ENCODE measurements at regions not wholly inside any gene's neighbourhood (a gene's known extent, or its start where the extent isn't known, plus 50 kb on each side); places are given as distances from the start of the nearest gene placed in this dataset.
A peak's percentile ranks its signal among the peaks of the same experiment; 100 is the strongest.

DNA sequence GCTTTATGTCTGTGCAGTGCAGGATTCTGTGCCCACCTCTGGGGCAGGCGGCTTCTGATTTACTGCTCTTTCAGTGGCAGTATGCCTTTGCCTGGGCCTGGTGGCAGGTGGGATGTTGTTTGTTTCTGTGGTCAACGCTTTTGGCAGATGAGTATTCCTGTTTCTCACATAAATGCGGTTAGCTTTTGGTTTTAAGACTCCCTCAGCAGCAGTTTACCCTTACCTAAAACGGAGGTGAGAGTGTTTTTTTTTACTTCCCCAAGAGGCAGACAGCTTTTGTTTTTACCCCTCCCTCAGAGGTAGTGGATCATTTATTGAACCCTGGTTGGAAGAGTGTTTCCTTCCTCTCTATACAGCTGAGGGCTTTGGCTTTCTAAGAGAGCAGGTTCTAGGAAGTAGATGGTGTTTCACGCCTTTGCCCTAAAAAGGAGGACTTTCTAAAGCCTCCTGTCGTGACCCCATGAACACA lies 134.1 kb upstream of the PLSCR5 start:
- DNase-seq (ENCODE audit: low read depth), result peak; percentile 20
- no peak overlapping the region for H3K4me3 ChIP-seq (ENCODE audit: low read depth, low read length)
- TF ChIP-seq, protein P1, sequence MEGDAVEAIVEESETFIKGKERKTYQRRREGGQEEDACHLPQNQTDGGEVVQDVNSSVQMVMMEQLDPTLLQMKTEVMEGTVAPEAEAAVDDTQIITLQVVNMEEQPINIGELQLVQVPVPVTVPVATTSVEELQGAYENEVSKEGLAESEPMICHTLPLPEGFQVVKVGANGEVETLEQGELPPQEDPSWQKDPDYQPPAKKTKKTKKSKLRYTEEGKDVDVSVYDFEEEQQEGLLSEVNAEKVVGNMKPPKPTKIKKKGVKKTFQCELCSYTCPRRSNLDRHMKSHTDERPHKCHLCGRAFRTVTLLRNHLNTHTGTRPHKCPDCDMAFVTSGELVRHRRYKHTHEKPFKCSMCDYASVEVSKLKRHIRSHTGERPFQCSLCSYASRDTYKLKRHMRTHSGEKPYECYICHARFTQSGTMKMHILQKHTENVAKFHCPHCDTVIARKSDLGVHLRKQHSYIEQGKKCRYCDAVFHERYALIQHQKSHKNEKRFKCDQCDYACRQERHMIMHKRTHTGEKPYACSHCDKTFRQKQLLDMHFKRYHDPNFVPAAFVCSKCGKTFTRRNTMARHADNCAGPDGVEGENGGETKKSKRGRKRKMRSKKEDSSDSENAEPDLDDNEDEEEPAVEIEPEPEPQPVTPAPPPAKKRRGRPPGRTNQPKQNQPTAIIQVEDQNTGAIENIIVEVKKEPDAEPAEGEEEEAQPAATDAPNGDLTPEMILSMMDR (IDR thresholded peaks at IDR 0.05; ENCODE audit: insufficient read depth, low read depth, low read length, missing control alignments), result no peak

DNA sequence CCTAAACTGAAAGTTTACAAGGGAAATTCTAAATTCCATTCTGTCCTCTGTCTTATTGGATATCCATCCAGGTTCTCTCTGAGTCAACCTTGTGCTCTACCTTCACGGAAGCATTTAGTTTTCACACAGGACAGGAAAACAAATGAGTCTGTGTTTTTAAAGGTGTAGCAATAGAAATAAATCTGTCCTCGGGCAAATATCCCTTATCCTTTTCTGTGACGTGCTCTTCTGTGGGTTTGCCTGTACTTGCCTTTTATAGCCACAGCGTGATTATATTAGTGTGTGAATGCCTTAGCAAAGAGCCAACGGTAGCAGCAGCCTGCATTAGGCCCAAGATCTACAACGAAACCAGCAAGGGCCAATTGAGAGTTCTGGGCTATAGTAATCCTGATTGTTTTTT lies 127.2 kb upstream of the PLSCR5 start:
- no peak for DNase-seq (ENCODE audit: low read depth)
- TF ChIP-seq, protein P1 (IDR thresholded peaks at IDR 0.05; ENCODE audit: insufficient read depth, low read depth, low read length, missing control alignments), result no peak
- no peak overlapping the region for H3K4me3 ChIP-seq (ENCODE audit: low read depth, low read length)

DNA sequence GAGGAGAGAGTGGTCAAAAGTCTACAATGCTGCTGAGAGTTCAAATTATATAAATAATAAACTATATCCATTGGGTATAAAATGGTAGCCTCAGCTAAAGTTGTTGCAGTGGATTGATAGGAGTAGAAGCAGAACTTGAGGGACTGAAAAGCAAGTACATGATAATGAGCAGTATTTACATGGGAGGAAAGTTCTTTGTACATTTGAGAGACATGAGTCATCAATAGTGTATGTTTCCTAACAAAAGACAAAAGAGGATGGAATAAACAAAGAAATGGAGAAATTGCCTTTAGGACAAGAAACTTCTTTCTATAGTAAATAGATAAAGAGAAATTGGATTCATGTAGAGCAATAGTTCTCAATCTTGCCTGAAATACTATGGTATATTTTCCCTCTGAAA lies 110.0 kb upstream of the PLSCR5 start:
- H3K4me3 ChIP-seq (ENCODE audit: low read depth, low read length), result no peak overlapping the region
- DNase-seq (ENCODE audit: low read depth), result no peak
- TF ChIP-seq, protein P1 (IDR thresholded peaks at IDR 0.05; ENCODE audit: insufficient read depth, low read depth, low read length, missing control alignments), result no peak

DNA sequence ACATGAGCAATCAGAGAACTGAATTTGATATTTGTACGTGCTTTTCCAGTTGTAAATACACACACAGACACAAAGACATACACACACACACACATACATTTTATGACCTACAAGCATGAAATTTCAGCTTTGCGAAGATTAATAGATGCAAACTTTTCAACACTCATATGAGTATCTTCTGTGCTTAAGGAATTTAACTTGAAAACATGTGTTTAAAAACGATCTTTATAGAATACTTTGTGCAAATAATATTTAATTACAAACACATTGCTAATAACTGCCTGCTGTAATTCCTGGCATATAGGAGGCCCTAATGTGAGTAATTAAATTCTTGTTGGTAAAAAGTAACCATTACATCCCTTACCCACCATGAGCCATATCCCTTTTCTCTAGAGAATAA lies 107.7 kb upstream of the PLSCR5 start:
- no peak overlapping the region for H3K4me3 ChIP-seq (ENCODE audit: low read depth, low read length)
- no peak for DNase-seq (ENCODE audit: low read depth)
- TF ChIP-seq, protein P1 (IDR thresholded peaks at IDR 0.05; ENCODE audit: insufficient read depth, low read depth, low read length, missing control alignments), result no peak

DNA sequence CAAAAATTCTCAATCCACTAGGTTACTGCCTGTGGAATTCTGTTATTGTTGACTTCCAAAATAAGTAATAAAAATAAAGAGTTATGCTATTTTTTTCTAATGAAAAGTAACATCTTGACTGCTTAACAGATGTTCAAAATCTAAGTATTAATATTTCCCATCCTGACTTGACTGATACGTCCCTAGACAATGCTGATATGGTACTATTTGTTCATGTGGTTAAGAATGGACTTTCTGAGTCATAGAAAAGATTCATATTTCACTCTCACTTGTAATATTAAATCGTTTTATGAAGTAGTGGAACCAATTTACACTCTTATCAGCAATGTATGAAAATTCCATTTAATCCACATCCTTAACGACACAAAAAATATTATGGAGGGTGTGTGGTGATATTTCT lies 104.8 kb upstream of the PLSCR5 start:
- TF ChIP-seq, protein P1 (IDR thresholded peaks at IDR 0.05; ENCODE audit: insufficient read depth, low read depth, low read length, missing control alignments), result no peak
- DNase-seq (ENCODE audit: low read depth), result no peak
- H3K4me3 ChIP-seq (ENCODE audit: low read depth, low read length), result no peak overlapping the region

DNA sequence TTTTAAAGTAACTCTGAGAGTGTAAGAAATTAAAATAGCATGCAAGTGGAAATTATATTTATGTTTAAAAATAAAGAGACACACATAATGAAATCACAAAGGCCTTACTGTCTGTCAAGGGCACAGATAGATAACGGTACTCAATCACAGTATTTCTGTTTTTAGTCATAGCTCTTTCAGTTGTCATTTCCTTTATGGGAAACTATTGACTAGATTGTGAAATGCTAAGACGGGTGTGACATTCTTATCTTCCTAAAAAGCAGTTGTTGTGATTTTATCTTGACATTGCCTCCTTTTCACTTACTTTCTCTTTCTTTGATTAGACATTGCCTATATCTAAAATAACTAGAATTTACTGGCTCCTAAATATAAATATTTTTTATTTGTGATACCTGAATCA lies 100.1 kb upstream of the PLSCR5 start:
- TF ChIP-seq, protein P1 (IDR thresholded peaks at IDR 0.05; ENCODE audit: insufficient read depth, low read depth, low read length, missing control alignments), result no peak
- peak; percentile 30 for DNase-seq (ENCODE audit: low read depth)
- no peak overlapping the region for H3K4me3 ChIP-seq (ENCODE audit: low read depth, low read length)

DNA sequence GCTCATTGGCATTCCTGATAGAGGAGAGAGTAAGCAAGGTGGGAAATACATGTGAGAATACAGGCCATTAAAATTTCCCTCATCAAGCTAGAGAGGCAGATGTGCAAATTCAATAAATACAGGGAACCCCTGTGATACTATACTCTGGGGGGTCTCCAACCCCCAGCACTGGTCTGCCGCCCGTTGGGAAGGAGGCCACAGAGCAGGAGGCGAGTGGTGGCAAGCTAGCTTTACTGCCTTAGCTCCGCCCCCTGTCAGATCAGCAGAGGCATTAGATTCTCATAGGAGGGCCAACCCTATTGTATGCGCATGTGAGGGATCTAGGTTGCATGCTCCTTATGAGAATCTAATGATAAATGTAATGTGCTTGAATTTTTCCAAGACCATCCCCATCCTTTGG lies 97.1 kb upstream of the PLSCR5 start:
- DNase-seq (ENCODE audit: low read depth), result no peak
- H3K4me3 ChIP-seq (ENCODE audit: low read depth, low read length), result no peak overlapping the region
- TF ChIP-seq, protein P1 (IDR thresholded peaks at IDR 0.05; ENCODE audit: insufficient read depth, low read depth, low read length, missing control alignments), result no peak

Data from GM12865 (cell line).